Muscle of back (tissue), 3 donors: ENCODE measurements at regions not wholly inside any gene's neighbourhood (a gene's known extent, or its start where the extent isn't known, plus 50 kb on each side); places are given as distances from the start of the nearest gene placed in this dataset.

Experiments
- DNase-seq, 3 donors: peaks; one replicate each; pipeline versions ENCODE4 v3.0.0 to v3.0.0-alpha.2; 2013

DNA sequence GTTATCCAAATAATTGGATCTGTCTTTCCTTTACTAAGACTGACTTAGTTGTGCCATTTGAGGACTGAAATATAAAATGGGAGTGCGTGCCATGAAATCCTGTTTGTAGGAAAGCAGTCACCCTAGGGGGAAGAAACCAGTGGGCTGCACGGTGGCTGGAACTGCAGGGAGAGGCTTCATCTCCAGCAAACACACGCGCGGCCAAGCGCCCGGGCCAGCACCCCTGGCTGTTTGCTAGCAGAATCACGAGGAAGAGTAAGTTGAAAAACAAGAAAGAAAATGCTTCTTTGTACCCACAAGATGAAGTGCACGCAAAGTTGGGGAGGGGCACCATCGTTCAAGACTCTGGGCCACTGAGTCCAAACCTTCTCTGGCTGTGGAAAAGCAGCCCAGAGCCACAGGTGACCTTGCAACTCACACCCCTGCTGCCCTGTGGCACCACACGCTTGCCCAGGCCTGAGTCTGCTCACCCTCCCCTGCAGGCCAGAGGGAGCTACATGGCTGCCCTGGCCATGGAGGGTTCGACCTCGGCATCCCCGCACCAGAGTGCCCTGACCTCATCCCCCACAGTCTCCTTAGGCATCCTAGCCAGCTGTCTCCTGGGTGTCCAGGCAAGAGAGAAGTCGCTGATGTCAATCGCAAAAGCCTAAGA lies 55.2 kb downstream of the IRX2 start:
- DNase-seq: no peak

DNA sequence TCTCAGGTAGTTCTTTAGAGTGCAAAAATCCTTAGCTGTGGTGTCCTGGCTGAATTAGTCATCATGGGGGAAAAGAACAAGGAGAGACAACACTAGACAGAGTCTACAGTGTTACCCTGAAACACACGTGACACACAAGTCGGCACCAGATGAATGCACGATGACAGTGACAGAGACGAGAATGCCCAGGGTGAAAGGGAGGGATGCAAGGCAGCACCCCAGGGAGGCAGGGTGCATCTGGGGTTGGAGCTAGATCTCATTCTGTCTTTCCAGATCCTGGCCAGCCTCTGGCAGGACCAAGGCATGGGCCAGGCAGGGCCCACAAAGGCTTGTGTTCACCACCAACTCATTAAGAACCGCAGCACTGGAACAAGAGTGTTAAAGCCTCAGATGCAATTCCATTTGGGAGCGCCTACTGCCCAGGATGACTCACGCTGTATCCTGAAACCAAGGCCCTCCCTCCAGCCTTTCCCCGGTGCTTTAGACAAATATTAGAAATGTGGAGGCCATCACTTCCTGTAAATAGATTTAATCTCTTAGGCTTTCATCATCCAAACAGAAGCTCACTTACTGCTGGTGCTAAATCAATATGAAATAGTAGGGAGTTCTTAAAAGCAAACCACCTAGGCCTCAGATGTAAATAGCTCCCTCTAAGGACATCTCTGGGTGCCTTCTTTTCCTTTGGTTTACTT lies 56.1 kb downstream of the IRX2 start:
- peak in 1 of 3 donors; percentile 22 for DNase-seq

GRCh38 chr5:2691530-2691929 lies 59.9 kb downstream of the IRX2 start:
- no peak for DNase-seq

DNA sequence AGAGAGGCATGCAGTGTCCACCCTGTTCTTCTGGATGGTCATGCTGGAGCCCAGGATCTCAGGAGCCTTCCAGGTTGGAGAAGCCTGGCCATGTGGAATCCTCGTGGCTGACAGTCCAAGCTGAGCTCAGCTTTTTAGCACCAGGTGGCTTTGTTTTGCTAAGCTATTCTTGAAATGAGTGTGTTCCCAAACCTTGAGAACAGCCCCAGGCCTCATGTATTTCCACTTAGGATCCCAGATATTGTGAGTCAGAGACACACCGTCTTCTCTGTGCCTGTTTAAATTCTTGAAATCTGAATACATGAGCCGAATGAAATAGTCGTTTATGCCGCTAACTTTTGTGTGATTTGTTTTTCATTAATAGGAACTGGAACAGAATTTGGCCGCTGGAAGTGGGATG lies 61.2 kb downstream of the IRX2 start:
- DNase-seq: no peak

- DNase-seq: no peak
Observed at GRCh38 chr5:2688586-2688985, 62.9 kb downstream of the IRX2 start.

DNA sequence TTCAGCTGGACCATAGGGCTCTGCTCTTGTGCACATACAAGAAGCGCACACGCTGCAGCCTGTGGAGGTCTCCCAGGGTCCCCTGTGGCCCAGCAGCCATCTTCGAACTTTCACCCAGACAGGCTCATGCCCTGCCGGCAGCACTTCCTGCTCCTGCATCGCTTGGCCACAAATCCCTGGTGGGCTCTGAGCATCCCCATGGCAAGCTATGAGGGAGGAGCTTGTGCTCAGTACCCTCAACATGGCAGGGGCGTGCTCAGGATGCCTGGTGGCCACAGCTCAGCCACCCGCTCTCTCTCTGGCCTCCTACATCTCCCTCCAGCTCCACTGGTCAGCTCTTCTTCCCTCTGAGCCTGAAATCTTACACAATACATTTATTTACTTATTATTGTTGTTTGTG lies 63.7 kb downstream of the IRX2 start:
- no peak for DNase-seq

DNA sequence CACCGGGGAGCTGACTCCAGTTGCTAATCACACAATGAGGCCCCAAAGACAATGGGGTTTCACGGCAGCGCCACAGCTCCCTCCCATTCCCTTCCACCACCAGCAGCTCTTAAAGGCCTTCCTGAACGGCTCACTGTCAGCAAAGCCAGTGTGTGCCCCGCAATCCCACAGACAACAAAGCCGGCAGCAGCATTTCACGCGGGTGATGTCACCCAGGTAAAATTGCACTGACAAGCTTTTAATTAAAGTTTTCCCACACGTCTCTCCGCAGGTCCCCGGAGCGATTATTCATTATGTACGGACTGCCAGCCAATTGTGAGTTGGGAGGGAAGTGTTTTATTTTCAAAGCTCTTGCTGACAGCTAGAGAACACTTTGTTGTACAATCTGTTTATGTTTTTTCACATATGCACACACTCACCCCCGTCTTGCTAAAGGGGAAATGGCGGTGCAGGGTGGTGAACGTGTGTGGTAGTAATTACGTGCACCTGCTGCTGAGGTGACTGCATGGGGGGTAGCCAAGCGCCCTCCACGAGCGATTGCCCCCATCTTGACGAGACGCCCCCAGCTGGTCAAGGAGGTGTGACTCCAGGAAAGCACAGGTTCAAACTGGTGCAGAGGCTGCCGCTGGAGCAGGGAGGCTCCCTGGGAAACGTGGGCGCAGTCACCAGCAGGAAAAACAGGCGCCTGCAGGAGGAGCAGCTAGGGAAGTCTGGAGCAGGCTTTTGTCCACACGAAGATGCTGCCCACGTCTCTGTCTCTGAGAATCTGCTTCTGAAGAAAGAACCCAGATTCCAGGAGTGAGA lies 65.0 kb downstream of the IRX2 start:
- peak in 1 of 3 donors; percentile 7 for DNase-seq

DNA sequence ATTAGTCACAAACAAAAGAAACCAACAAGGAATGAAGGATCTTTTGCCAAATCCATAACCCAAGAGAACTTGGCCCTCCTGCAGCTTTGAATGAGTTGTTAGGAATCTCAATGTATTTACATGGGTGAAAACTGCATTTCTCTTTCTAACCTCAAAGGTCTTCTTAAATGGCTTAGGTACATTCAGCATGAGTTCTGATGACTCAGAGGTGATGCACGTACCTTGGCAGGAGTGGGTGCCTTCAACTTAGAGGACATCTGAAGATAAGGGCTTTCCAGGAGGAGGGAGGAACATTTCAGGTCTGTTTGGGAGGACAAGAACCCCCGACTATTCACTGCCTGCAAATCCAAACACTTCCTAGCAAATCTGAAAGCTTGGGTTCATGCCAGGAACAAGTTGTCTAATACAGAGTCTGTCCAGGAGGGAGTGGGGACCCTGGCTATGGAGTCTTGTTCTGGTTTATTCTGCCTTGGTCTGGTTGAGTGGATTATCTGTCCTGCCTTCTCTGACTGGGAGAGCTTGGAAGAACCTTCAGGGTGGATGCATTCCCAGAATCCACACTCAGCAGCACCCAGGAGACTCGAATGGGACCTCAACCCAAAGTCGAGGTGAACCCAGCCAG lies 65.7 kb downstream of the IRX2 start:
- DNase-seq: peak in 1 of 3 donors; percentile 28

DNA sequence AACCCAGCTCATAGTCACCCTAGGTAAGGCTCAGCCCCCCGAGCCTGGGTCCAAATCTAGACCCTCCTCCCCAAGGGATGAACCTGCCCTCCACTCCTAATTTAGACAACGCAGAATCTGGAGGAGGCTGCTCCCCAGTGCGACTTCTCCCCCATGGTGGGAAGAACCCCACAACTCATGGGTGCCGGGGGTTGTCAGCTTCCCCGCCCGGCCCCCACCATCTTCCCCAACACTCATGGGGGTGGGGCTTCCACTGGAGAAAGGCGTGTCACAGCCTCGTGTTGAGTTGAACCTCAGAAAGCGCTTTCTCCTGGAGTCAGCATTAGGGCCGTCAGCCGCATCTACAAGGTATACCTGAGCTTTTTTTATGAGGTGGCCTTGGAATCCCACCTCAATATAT lies 66.9 kb downstream of the IRX2 start:
- no peak for DNase-seq

DNA sequence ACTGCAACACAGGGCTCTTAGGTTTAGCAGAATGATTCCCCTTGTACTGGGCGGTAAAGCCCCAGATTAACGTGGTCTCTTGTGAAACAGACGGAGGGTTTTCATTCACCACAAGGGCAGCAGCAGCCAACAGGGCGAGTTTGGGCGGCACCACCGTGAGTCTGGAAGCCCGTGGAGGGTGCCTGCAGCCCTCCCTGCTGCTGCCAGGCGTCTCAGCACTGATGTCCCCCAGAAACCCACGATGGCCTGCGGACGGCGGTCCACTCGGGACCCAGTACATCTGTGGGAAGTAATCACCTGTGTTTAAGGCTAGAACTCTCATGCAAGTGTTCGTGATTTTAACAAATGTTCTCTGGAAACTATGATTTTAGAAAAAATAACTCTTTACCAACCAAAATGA lies 67.8 kb downstream of the IRX2 start:
- DNase-seq: no peak

GRCh38 chr5:2681476-2681875 lies 70.0 kb downstream of the IRX2 start:
- DNase-seq: no peak

- DNase-seq: no peak
Observed at GRCh38 chr5:2680979-2681378, 70.5 kb downstream of the IRX2 start.

DNA sequence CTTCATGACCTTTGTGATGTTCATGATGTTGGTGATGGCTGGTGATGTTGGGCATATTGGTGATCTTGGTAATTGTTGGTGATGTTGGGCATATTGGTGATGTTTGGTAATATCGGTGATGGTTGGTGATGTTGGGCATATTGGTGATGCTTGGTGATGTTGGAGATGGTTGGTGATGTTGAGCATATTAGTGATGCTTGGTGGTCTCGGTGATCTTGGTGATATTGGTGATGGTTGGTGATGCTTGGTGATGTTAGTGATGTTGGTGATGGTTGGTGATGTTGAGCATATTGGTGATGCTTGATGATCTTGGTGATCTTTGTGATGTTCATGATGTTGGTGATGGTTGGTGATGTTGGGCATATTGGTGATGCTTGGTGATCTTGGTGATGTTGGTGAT lies 73.8 kb downstream of the IRX2 start:
- no peak for DNase-seq

- DNase-seq: no peak
Observed at GRCh38 chr5:2675548-2675947, 75.9 kb downstream of the IRX2 start.

DNA sequence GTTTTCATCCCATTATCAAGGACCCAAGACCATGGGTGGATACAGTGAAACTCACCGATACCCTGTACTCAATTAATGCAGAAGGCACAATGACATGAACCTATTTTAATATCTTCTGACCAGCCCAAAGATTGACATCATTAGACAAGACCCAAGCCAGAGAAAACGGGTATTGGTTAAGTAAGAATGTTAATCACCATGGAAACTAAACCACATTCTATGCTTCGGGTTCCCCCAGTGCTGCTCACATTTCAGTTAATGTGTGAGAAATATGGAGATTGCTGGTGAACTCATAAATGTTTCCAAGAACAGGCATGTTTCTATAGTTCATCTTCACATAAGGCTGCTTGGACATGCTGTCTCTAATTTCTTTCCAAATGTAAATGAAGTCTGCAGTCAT lies 77.0 kb downstream of the IRX2 start:
- DNase-seq: no peak

GRCh38 chr5:2670940-2671339 lies 80.5 kb downstream of the IRX2 start:
- DNase-seq: no peak

DNA sequence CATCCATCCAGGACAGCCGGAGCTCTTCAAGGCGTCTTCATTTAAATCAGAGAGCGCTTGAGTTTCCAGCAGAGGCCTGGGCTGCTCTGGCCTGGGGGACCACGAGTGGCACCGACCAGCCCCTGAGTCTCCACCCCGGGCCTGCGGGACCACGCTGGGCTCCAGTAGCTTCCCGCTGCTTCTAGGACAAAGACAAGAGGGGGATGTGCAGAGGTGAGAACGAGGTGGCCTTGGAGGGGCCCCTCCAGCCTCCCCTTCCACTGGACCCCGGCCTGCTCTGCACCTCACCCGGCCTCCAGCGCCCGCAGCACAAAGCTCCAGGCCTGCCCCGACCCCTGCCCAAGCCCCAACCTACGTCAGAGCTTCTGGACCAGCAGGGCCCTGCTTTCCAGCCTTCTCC lies 81.6 kb downstream of the IRX2 start:
- DNase-seq: no peak

GRCh38 chr5:2669259-2669658 lies 82.2 kb downstream of the IRX2 start:
- DNase-seq: no peak

DNA sequence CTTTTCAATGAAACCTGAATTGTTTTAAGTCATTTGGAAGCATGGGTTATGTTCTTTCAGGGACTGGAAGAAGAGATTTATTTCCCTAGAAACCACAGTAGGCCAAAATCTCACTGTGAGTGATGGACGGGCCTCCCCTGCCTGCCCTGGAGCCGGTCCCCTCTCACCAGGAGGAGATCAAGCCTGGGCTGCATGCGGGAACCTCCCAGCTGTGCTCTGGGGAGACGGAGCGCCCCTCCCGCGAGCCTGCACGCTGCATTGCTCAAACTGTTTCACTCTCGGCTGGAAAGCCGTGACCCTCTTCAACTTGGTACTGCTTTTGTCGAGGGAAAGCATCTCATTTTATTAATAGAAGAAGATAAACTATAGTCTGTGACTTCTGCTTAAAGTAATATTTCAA lies 85.4 kb downstream of the IRX2 start:
- DNase-seq: peak in 1 of 3 donors; percentile 6

- DNase-seq: no peak
Observed at GRCh38 chr5:2663489-2663888, 88.0 kb downstream of the IRX2 start.

DNA sequence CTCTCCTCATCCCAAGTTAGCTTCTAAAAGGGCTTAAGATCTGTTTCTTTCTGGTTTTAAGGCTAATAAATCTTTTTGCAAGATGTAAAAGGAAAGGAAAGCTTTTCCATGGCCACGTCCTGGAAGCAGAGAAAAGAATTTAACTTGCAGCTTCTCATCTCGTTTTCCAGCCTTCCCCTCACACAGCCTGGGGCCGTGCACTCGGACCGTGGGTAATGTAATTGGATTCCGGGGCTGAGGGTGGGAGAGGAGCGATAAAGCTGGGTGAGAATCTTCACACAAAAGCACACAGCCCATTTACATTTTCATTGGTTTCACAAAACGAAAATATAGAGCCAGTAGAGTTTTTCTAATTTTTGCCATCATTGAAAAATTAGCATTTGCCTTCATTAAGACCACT lies 91.2 kb downstream of the IRX2 start:
- no peak for DNase-seq

DNA sequence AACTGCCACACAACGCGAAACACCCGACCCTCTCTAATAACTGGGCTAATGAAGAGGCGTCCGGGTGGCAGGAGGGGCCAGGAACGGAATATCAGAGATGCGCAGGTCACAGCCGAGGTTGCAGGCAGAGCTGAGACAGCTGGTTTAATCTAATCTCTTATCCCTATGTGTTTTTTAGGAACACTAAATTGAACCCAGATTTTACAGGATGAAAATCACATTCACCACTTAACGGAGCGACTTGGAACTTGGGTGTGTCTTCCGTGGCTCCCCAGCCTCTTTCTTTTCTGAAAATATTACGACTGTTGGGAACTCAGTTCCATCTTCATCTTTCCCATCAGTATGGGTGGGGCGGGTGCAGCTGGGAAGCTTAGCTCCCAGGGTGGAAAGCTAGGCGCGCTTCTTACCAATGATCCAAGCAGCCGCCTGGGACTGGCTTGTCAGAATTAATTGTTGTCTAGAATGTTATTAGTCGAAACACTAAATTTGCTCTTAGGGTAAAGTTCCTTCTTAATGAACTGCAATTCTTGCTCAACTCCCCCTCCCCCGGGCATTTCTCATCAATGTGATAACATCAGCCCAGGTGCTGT lies 92.5 kb downstream of the IRX2 start:
- DNase-seq: peak in 1 of 3 donors; percentile 11
